GM18511 (cell line): ENCODE measurements at regions not wholly inside any gene's neighbourhood (a gene's known extent, or its start where the extent isn't known, plus 50 kb on each side); places are given as distances from the start of the nearest gene placed in this dataset.

ENCODE experiments used
- ATAC-seq: cut with Tn5 transposase; IDR thresholded peaks from one replicate; pipeline ENCODE4 v1.9.1; 2021; ENCODE audit warnings: mild to moderate bottlenecking, moderate library complexity; ENCODE audit not compliant: unreplicated experiment

- no peak for ATAC-seq
These were observed 55.1 kb upstream of the SLC1A1 start for GRCh38 chr9:4435197-4435596.

DNA sequence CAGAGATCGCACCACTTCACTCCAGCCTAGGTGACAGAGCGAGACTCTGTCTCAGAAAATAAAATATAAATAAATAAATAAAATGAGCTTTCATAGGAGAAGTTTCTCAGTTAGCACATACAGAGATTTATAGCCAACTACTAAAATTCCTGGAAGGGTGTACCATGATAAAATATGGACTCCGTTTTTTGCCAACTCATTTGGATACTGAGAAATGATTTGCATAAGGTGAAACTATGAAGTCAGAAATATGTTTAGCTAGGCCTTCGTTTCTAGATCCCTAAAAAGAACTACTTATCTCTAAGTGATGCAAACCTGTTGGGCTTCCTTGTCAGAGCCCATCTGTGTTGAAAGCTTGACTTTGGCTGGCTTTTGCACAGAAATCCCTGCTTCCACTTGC is 56.9 kb upstream of the SLC1A1 start:
- no peak for ATAC-seq

GRCh38 chr9:4430432-4431261 is 59.6 kb upstream of the SLC1A1 start:
- no peak for ATAC-seq

- no peak for ATAC-seq
These were observed 64.8 kb upstream of the SLC1A1 start for GRCh38 chr9:4425319-4426045.

DNA sequence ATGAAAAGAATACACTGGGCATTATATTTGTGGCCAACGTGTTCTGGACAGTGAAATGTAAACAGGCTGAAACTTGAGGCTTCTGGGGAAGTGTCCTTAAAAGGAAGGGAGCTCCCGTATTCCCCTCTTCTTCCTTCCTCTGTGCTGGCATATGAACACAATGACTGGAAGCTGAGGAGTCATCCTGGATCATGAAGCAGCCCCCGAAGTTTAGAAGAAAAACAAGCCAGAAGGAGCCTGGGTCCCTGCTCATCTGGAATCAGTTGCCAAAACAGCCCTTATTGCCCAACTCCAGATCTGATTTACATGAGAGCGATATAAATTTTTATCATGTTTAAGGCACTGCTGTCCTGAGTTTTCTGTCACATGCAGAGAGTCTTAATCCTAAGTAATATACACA is 65.4 kb upstream of the SLC1A1 start:
- ATAC-seq = no peak

GRCh38 chr9:4424038-4424437 is 66.2 kb upstream of the SLC1A1 start:
- no peak for ATAC-seq

DNA sequence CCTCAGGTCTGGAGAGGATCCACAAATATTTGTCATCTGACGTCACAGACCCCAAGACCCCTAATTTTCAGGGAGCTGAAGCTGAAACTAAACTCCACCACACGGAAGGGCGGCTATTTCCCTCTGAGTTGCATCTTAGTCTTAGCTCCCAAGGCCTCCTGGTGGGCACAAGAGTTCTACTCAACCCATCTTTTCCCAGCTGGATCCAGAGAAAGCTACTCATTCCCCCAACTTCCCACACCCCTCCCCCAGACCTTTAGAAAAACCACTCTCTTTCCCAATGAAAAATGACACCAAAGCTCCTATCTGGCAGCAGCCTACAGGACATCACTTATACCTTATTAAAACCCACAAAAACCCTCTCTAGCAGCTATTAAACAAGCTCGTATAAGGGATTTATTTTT is 67.1 kb upstream of the SLC1A1 start:
- no peak for ATAC-seq

- peak; percentile 87 for ATAC-seq
These were observed 67.8 kb upstream of the SLC1A1 start for GRCh38 chr9:4422495-4422894.

DNA sequence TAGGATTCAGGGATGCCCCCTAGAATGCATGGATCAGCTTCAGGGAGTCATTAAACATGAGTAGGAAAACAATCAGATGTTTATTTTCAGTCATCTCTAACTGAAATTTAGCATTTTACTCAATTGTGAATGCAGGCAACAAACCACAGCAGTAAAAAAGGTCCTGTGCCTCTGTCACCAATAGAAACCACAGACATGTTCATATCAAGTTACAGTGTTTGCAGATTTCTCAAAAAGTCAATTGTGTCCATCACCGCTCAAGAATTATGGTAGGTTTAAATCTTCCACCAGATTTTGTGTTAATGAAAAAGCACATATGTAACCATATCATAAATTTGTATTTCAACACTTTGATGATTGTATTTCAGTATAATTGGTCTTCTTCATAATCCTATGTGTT is 68.4 kb upstream of the SLC1A1 start:
- ATAC-seq = no peak

DNA sequence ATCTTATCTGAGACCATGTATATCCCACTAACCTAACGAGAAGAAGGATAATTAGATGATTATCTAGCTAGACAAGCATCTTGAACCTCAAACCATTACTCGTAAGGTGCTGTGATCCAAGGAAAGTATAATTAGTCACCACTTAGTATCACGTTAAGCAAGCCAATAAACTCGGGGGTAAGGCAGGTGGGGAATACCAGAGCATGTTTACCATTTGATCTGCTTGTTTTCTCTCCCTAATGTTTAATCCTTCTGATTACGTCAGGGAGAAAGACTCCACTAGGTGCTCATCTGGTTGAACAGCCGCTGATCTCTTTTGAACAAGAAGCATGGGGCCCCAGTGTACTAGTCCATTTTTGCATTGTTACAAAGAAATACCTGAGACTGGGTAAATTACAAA is 69.9 kb upstream of the SLC1A1 start:
- no peak for ATAC-seq

GRCh38 chr9:4417578-4418325 is 72.5 kb upstream of the SLC1A1 start:
- ATAC-seq = no peak

DNA sequence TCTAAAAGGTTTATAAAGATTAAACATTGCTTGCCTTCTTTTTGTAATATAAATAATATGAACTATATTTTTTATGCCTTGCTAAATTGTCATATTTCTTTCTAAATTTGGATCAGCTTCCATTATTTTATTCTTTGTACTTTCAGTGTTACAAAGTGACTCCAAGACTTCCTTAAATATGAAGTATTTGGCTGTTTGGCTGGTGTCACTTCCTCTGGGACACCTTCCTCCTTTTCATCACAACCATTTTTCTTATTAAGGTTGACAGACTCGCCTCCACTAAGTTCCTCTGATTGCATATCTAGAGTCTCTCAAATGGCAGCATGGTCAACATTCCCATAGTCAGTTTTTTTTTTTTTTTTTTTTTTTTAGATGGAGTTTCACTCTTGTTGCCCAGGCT is 73.8 kb upstream of the SLC1A1 start:
- no peak for ATAC-seq

DNA sequence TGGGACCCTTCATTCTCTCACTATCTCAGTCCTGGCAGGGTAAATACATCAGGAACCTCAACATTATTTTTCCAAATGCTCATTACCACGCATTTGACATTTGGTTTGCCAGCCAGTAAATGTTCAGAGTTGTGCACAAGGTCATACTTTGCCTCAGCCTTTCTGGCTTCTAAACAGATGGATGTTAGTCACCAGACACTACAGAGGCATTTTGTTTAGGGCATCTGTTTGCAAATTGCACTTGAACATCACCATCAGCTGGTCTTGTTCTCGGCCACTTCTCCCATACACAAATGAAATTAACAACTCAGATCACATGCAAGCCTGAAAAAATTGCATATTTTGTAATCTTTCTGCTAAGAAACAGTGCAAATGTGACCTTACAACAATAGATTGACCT is 75.0 kb upstream of the SLC1A1 start:
- no peak for ATAC-seq

- ATAC-seq = no peak
These were observed 76.4 kb upstream of the SLC1A1 start for GRCh38 chr9:4413856-4414255.

GRCh38 chr9:4404156-4404555 is 86.1 kb upstream of the SLC1A1 start:
- ATAC-seq = no peak

DNA sequence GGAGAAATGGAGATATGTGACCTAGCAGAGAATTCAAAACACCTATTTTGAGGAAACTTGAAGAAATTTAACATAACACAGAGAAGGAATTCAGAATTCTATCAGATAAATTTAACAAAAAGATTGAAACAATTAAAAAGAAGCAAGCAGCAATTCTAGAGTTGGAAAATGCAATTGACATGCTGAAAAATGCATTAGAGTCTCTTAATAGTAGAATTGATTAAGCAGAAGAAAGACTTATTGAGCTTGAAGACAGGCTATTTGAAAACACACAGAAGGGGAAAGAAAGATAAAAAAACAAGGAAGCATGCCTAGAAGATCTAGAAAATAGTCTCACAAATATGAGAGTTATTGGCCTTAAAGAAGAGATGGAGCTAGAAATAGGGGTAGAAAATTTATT is 87.8 kb upstream of the SLC1A1 start:
- ATAC-seq = no peak

DNA sequence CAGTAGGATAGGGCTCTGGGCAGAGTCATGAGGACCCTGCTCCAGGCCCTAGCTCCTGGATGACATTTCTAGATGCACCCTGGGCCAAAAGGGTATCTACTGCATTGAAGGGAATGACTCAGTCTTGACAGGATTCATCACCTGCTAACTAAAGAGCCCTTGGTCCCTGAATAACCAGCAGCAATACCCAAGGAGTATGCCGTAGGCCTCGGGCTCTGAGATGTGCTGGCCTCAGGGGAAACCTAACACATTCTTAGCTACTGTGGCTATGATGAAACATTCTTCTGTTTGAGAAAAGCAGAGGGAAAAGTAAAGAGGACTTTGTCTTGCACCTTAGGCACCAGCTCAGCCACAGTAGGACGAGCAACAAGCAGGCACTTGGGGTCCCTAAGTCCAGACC is 89.5 kb upstream of the SLC1A1 start:
- no peak for ATAC-seq

GRCh38 chr9:4397917-4398316 is 92.4 kb upstream of the SLC1A1 start:
- ATAC-seq = no peak

DNA sequence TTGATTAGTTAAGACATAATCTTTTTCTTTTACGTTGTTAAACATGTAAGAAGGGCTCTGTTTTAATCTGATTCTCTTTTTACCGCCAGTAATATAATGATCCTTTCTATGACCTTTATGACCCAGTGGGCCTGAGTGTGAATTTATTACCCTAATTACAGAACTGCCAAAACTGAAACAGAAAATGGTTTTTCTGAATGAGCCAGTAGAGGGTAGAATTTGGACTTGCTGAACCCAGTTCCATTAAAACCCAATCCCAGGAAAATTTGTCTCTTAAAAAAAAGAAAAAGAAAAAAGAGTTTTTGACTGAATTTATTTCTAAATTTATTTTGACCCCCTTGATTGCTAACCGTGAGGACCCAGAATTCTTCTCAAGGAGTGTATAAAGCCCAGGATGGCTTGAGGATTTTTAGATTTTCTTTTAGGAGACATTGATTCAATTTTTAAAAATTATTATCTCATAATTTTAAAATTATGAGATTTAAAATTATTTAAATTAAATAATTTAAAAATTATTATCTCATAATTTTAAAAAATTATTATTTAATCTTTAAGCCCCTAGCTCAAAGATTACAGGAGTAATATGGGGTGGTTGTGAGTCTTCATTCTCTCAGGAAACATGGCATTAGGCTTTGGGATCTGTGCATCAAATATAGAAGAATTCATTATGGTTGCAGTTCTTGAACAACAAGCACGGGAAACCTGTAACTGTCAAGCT is 94.1 kb upstream of the GLIS3 start:
- no peak for ATAC-seq

- no peak for ATAC-seq
These were observed 89.9 kb upstream of the GLIS3 start for GRCh38 chr9:4389755-4390154.

GRCh38 chr9:4389003-4389402 is 89.1 kb upstream of the GLIS3 start:
- ATAC-seq = no peak
